GM19395 (cell line): ENCODE measurements at regions not wholly inside any gene's neighbourhood (a gene's known extent, or its start where the extent isn't known, plus 50 kb on each side); places are given as distances from the start of the nearest gene placed in this dataset.
"Not testable (repeated sequence)": the region's sequence is repeated elsewhere in the genome, so short reads cannot be mapped to it uniquely, and the experiment has no call there.

Experiments used
- ATAC-seq: cut with Tn5 transposase; IDR thresholded peaks from one replicate; pipeline ENCODE4 v1.9.1; 2021; ENCODE audit warnings: mild to moderate bottlenecking, moderate library complexity; ENCODE audit not compliant: unreplicated experiment

DNA sequence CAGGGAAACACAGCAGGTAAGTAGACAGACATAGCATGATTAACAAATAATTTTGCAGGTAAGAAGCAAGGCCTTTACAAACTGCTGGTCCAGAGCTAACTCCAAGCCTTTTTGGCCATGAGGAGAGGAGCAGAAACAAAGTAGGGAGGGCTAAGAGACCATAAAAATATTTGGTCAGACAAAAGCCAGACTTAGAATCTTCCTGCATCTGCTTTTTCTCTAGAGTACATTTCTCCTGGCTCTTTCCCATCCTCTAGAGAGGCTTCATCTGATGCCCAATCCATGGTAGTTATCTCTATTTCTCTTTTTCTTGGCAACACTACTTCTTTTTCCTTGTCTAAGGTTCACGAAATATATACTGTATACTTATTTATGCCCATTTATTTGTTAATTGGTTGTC is 577.1 kb downstream of the PIK3C3 start:
- ATAC-seq: no peak

DNA sequence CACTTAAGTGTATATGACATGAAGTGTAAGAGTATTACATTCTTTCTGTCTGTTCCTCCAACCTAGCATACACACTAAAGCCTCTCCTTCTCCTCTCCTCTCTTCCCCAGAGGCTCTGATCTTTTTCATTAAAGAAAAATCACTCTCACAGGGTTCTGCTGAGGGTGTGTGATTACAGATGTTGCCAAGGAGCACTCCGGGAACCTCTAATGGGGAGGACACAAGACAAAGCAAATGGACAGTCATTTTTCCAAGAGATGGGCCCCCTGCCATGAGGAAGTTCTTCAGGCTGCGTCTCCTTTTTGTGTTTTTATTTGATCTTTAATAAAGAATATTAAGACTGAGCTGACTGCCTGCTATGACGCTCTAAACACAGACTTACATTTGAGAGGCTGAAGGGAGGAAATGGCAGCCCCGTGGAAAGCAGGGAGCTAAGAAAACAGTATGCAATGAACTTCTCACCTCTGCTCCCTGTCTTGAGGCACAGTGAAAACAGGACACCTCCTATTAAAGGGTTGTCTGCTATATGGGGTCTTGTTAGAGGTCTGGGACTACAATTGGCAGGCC is 578.1 kb downstream of the PIK3C3 start:
- ATAC-seq: no peak

DNA sequence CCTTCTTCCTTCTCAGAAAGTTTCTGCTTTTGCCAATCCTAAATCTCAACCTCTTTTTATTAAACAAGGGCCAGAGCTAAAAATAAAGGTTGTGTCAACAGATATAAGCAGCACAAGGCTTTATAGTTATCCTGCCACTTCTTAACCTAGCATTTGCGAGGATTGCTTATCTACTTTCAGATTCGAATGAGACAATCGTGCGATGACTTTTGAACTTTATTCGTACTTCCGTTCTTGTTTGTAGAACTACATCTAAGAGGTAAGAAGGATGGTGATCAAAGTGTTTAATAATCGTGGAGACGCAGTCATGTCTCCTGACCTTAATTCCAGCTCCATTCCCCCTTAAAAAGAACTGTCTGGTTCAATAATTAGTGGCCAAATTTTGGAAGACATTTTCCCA is 578.6 kb downstream of the PIK3C3 start:
- ATAC-seq: no peak

DNA sequence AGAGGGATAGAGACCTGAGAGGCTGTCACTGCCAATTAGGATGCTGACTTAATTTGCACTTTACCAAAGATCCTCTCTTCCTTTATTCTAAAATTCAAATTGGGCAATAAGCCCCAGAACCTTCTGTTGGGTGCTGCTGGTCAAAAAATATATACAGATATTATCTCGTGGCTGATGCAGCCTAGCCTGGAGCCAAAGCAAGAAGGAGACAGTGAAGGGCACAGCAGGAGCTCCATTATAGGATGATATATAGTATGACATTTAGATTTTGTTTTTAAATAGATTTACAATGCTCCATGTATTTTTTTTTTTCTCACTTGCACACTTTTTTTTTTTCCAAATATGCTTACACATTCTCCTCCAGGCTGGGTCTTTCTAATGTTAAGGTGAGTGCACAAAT is 579.3 kb downstream of the PIK3C3 start:
- ATAC-seq: no peak

DNA sequence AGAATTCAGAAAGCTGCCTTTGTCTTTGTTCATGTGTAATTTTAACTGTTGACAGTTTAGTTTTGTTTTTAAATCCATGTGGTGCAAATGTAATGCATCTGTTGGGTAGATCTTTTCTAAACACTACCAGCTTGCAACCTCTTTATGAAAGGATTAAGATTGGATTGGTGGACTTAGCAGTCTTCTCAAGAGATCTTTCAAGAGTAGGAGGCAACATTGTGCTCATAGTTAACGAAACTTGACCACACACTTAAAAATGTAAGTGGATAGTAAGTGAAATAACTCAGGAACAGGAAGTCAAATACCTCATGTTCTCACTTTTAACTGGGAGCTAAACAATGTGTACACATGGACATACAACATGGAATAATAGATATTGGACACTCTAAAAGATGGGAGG is 579.0 kb downstream of the RIT2 start:
- ATAC-seq: no peak

DNA sequence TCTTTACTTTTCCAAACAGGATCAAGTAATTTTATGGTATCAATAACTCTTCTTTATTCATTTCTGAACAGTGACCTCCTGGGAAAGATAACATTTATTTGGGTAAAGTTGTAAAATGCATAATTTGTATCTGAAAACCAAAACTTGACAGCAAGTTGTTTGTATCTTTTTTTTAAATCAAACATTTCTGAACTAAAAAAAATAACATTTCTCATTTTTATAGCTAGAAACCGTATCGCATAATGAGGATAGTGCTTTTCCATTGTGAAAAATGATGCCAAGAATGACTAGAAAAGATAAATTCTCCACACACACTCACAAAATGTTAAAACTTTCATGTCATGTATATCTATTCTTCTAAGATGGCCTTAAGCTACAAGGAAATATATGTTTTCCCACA is 578.2 kb downstream of the RIT2 start:
- ATAC-seq: no peak

DNA sequence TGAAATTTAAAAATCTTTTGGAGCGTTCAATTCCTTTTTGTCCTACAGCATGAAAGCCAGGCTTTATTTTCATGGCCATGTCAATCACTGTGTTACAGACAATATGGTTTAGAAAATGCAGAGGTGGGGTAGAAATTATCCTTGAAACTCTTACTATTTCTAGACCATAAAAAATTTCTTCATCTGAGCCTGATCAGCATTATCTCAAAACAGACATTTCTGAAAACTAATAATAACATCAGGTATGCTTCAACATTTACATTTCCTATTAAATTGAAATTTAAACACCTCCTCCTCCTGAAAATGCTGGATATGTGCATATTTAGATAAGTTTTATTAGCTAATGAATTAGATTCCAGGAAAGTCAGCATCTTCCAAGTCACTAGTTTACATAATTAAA is 570.6 kb downstream of the RIT2 start:
- ATAC-seq: no peak

DNA sequence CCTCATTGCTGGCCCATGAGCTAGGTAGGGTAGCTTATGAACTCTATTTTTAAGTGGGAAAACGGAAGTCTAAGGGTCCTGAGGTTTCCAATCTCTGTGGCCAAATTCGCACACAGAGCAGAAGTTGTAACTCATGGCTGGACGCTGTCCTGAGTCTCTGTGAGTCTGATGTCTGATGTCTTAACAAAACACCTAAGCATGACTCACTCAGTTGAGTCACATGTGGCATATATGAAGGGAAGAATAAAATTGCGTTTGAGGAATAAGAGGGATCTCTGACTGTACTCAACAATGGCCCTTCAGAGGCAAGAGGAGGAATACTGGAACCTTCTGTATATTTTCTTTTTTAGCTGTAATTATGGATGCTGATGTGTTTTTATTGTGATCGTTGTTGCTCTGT is 569.7 kb downstream of the RIT2 start:
- no peak for ATAC-seq

DNA sequence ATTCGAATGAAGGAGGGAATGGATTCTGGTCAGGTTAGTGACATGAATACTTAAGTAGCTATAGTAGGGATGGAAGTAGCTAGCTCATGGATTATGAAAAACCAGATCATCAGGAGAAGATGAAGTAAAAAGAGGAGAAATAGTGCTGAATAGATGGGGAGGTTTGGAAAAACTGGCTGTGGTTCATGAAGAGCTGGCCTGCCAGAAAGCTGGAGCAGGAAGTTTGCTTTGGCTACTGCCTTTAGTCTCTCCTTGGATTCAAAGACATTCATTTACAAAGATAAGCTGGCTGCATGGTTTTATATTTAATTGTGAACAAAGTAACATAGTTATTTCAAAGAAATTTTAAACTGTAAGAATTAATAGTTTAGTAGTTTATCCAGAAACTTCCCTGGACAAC is 567.0 kb downstream of the RIT2 start:
- ATAC-seq: no peak

DNA sequence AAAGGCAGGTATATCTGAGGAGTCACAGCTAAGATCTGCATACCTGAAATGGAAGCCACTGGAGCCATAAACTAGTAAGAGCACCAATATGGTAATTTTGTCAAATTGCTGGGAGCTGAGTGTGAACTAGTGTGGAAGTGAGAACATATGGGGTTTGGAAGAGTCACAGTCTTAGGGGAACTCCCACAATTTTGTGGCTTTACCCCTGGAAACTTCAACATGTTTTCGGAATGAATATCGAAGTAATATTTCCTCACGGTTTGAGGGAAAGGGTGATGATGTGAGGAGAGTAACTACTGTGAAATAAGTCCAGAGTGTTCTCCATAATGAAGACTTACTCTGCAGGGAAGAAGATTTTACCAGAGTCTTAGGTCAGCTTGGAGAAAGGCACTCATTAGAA is 565.9 kb downstream of the RIT2 start:
- ATAC-seq: no peak

DNA sequence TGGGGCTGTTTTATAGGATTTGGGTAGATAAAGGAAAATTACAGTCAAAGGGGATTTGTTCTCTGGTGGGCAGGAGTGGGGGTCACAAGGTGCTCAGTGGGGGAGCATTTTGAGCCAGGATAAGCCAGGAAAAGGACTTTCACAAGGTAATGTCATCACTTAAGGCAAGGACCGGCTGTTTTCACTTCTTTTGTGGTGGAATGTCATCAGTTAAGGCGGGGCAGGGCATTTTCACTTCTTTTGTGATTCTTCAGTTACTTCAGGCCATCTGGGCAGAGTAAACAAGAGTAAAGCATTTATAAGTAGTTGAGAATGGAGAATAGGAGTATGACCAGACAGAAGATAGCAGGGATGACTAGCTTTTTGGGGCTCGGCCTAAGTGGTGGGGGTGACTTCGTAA is 562.9 kb downstream of the RIT2 start:
- ATAC-seq: not testable (repeated sequence)

DNA sequence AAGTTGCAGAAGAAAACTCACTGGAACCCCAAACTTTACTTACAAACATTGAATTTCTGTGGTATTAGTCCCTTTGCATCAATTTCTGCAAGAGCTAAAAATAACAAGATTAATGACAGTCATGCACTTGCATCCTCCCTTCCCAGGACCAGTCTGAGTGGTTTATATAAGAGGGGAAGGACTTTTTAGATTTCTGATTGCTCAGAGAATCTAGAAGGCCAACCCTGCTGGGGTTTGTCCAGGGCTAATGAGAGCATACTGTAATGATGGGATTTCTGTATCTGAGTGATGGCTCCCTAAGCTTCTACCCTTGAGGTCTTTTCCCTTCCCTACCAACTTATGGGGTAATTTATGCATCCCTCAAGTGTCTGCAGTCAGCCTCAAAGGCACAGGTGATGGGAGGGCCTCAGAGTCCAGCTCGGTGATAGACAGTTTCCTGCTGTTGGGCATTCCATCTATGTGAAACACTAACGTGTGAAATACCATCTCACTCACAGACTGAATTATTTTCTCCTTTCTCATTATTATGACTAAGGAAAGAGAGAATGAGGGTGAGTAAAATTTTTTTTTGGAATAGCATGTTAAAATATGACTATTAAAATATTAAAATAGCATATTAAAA is 556.3 kb downstream of the RIT2 start:
- ATAC-seq: no peak

DNA sequence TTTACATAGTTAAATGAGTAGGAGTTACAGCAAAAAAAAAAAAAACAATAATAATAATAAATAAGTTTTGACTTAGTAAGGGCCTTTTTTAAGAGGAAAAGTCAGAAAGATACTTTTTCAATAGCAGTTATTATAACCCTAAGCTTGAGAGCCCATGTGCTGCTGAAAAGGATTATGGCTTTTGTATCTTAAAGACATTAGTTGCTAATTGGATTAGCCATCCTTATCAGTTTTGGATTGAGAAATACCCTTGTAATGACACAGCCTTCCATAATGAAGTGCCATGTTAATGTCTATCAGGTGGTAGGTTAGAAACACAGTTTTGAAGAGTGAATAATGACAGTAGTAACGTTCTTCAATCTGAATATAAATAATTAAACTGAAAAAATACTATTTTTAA is 554.0 kb downstream of the RIT2 start:
- ATAC-seq: no peak

DNA sequence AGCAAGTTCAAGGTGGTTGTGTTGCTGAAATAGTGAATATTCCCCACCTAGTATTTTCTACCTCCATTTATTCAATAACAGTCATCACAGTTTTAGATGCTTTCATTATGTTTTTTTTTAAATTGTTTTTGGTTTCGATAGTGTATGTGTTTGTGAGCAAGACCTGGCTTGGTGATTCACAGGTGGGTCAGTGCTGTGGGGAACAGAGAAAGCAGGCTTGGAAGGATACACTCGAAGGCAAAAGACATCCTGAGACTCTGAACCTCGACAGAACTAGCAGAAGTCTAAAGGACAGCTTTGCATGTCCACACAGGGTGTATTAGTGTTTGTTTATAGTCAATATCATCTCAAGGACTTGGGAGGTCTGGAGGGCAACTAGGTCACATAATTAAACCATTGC is 551.5 kb downstream of the RIT2 start:
- ATAC-seq: no peak

DNA sequence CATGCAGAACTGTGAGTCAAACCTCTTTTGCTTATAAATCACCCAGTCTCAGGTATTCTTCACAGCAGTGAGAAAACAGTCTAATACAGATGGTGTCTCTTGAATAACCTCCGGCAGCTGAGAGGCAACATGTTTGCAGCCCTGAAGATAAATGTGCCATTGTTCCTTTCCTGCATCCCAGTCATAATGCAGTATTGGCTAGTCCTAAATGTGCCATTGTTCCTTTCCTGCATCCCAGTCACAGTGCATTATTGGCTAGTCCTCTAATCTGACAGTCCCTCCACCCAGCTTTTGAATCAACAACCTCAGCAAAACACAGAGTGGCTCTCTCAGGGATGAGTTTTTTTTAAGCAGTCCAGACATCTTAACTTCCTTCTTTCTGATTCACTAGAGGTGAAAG is 550.7 kb downstream of the RIT2 start:
- ATAC-seq: no peak

DNA sequence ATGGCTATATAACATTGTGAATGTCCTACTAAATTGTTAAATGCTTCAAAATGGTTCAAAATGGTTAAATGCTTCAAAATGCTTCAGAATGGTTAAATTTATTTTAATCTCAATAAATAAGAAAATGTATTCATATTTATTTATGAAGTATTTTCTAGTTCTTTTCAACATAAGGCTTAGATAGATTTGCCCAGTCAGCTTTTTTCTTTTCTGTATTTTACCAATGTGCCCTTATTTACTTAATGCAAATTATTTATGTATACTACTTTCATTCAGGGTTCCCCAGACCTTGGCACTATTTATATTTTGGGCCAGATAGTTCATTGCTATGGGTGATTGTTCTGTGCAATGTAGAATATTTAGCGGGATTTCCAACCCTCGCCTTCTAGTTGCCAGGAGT is 546.7 kb downstream of the RIT2 start:
- ATAC-seq: no peak

DNA sequence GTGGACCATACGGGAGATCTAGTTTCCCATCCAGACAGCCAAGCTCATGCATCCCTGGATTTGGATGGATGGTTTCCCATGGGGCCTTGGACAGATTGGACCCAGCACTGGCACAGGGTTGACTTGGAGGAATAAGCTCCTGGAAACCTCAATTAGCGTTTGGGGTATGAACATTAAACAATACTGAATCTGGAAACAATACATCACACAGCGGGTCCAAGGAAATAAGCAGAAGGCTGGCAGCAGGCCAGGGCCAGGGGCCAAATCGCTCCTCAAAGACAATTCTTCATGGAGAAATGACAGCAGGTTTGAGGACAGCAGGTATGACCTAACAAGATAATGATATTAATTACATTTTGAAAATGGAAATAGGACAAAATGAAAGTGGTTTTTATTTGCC is 540.6 kb downstream of the RIT2 start:
- no peak for ATAC-seq

DNA sequence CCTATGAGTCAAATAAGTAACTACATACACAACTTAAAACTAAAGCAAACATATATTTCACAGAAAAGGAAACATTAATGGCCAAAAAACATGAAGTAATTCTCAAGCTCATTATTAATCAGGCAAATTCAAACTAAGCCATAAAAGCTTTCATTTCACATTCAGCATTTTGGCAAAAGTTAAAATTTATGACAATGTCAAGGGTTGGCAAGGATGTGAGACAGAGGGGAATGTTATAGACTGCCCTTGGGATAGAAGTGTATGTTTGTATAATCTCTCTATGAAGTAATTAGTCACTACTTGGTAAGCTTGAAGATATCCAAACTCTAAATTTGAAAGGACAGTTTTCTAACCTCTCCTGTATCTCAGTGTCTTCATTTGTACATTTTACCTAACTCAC is 539.4 kb downstream of the RIT2 start:
- ATAC-seq: no peak

DNA sequence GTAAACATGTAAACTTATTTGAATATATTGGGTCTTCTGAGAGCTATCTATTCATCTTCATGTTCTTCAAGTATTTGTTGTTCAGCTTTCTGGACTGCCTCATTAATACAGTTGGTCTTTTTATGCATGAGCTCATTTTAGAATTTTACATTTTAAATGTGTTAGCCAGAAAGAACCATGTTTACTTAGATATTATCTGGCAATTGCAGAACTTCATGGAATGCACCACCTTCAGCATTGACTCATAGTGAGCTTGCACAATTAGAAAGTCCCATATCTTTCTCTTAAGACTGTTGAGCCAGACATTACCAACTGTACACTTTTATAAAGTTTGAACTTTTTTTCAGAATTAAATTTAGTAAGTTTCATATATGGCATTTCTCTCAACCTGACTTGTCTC is 536.7 kb downstream of the RIT2 start:
- no peak for ATAC-seq

DNA sequence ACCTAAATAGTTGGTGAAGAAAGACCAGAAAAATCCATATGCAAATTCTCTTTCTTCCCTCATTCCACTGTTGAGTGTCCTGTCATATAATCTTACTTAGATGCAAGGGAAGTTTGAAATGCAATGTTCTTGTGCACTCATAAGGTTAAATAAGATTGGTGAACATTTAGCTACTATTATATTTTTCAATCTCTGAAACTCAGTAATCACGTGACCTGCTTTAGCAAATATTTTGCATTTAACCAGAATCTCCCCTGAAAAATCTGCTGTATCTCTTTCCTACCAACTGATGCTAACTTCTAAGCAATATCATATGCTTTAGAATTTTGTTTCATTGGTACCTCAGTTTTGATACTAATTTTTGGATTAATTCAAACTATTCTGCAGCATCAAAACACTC is 533.2 kb downstream of the RIT2 start:
- ATAC-seq: no peak

DNA sequence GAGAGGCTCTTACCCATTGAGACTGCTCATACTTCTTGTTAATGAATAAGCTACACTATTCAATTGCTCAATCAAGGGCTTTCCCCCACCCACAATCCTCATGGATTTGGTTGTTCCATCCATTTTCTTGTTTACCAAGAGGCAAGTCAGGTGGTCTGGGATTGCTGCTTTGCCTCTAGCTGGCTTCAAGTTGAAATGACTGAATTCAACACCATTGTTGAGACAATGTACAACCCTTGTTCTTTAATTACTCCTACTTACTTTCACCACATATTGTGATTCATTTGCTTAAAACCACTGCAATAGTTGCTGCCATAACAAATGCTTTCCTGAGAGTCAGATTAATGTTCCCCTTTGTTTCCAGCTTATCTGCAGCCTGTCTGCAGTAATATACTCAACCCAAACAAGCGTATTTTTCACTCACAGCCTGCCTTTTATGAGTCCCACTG is 532.2 kb downstream of the RIT2 start:
- no peak for ATAC-seq

DNA sequence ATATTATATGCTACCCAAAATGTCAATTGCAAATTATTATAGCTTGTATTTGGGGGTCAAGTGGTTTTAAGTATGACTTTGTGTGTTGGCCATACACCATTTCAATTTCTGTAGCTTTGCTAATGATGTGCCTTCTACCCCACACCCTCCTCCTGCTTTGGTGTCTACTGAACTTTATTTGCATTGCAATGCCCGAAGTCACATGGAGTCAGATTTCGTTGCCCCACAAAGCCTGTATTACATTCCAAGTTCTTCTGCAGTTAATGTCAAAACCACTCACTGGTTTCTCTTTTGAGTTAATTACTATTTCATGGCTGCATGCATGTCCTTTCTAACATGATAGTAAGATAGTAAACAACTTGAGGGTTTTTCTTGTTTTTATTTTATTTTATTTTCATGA is 528.9 kb downstream of the RIT2 start:
- no peak for ATAC-seq

DNA sequence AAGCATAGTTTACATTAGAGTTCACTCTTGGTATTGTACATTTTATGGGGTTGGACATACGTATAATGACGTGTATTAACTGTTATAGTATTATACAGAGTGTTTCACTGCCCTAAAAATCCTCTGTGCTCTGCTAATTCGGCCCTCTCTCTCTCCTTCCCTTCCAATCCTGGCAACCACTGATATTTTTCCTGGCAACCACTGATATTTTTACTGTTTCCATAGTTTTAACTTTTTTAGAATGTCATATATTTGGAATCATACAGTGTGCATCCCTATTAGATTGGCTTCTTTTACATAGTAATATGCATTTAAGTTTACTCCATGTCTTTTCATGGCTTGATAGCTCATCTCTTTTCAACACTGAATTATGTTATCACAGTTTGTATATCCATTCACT is 526.7 kb downstream of the RIT2 start:
- ATAC-seq: no peak
